ENCODE measurements at regions not wholly inside any gene's neighbourhood (a gene's known extent, or its start where the extent isn't known, plus 50 kb on each side); places are given as distances from the start of the nearest gene placed in this dataset.

DNA sequence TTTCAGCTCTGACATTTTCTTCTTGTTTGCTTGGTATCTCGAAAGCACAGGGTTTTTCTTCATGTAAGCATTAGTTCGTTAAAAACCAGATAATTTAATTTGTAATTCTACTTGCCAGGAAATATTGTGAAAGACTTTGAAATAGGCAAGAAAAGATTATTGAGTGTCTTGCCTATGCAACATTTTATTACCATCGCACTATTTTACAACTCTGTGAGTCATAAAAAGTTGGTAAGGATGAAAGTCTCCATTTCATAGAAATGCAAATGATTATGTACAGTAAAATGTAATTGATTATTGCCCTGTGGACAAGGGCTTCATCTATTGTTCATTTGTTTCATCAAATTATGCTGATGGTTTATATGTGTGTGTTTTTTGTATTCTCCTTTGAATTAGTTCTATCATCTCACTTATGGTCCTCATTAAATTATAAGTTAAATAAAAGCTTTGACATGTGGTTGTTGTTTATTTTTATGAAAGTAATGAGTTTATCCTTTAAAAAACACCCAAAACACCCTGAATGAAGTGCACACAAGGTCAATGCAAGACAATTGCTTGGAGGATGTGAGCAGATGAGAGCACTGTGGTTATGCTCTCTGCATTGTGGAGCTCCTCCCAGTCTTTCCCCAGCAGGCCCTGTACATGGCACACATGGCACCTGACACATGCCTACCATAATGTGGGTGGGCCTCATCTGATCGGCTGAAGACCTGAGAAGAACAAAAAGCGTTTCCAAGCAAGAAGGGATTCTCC is 230.8 kb downstream of the CXCL12 start:
- TF ChIP-seq, protein P1, sequence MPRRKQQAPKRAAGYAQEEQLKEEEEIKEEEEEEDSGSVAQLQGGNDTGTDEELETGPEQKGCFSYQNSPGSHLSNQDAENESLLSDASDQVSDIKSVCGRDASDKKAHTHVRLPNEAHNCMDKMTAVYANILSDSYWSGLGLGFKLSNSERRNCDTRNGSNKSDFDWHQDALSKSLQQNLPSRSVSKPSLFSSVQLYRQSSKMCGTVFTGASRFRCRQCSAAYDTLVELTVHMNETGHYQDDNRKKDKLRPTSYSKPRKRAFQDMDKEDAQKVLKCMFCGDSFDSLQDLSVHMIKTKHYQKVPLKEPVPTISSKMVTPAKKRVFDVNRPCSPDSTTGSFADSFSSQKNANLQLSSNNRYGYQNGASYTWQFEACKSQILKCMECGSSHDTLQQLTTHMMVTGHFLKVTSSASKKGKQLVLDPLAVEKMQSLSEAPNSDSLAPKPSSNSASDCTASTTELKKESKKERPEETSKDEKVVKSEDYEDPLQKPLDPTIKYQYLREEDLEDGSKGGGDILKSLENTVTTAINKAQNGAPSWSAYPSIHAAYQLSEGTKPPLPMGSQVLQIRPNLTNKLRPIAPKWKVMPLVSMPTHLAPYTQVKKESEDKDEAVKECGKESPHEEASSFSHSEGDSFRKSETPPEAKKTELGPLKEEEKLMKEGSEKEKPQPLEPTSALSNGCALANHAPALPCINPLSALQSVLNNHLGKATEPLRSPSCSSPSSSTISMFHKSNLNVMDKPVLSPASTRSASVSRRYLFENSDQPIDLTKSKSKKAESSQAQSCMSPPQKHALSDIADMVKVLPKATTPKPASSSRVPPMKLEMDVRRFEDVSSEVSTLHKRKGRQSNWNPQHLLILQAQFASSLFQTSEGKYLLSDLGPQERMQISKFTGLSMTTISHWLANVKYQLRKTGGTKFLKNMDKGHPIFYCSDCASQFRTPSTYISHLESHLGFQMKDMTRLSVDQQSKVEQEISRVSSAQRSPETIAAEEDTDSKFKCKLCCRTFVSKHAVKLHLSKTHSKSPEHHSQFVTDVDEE (CRISPR knock-in tag; IDR thresholded peaks at IDR 0.05): no peak
- TF ChIP-seq ZFP30 (CRISPR knock-in tag; IDR thresholded peaks at IDR 0.05): no peak
- no peak for TF ChIP-seq TOX (CRISPR knock-in tag; IDR thresholded peaks at IDR 0.05; ENCODE audit: borderline replicate concordance)
- TF ChIP-seq ZNF70 (CRISPR knock-in tag; IDR thresholded peaks at IDR 0.05): no peak
- TF ChIP-seq PATZ1 (CRISPR knock-in tag; IDR thresholded peaks at IDR 0.05; ENCODE audit: borderline replicate concordance): no peak
- TF ChIP-seq ZNF565 (CRISPR knock-in tag; conservative IDR thresholded peaks at IDR 0.05; ENCODE audit: low read depth): no peak
- no peak for TF ChIP-seq ZNF8 (CRISPR knock-in tag; IDR thresholded peaks at IDR 0.05)
- no peak for TF ChIP-seq PPARA (CRISPR knock-in tag; IDR thresholded peaks at IDR 0.05; ENCODE audit: borderline replicate concordance)
- no peak for TF ChIP-seq ZC3H10 (CRISPR knock-in tag; IDR thresholded peaks at IDR 0.05)
- no peak for TF ChIP-seq SNAI2 (CRISPR knock-in tag; IDR thresholded peaks at IDR 0.05)
- TF ChIP-seq CSDC2 (CRISPR knock-in tag; IDR thresholded peaks at IDR 0.05): no peak
- TF ChIP-seq RARB (CRISPR knock-in tag; IDR thresholded peaks at IDR 0.05): no peak
- no peak for TF ChIP-seq ARNTL (CRISPR knock-in tag; IDR thresholded peaks at IDR 0.05; ENCODE audit: borderline replicate concordance, low read depth)
- TF ChIP-seq POU6F1 (CRISPR knock-in tag; IDR thresholded peaks at IDR 0.05; ENCODE audit: borderline replicate concordance, low read depth): no peak
- no peak for ATAC-seq

DNA sequence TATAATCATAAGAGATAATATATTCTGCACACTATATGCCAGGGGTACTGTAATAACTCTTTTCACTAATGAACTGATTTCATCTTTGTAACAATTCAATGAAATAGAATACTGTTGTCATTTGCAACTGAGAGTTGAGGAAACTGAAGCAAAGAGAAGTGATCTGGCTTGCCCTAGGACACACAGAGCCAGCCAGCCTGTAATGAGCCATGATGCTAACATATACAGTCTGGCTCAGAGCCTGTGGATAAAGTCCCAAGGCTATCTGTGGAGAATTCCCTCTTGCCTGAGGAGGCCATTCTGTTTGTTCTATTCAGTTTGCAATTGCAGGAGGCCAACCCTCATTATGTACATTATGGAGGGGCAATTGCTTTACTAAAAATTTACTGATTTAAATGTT is 241.3 kb downstream of the CXCL12 start:
- no peak for ATAC-seq
- TF ChIP-seq OSR1 (CRISPR knock-in tag; IDR thresholded peaks at IDR 0.05) (no peak), BACH2 (CRISPR knock-in tag; IDR thresholded peaks at IDR 0.05; ENCODE audit: borderline replicate concordance) (no peak), ZNF565 (CRISPR knock-in tag; conservative IDR thresholded peaks at IDR 0.05; ENCODE audit: low read depth) (no peak), SNAI2 (CRISPR knock-in tag; IDR thresholded peaks at IDR 0.05) (no peak), GLIS3 (CRISPR knock-in tag; IDR thresholded peaks at IDR 0.05) (no peak), ZC3H10 (CRISPR knock-in tag; IDR thresholded peaks at IDR 0.05) (no peak), ZFP30 (CRISPR knock-in tag; IDR thresholded peaks at IDR 0.05) (no peak), ZFP3 (CRISPR knock-in tag; IDR thresholded peaks at IDR 0.05) (no peak), ZNF8 (CRISPR knock-in tag; IDR thresholded peaks at IDR 0.05) (no peak), TOX (CRISPR knock-in tag; IDR thresholded peaks at IDR 0.05; ENCODE audit: borderline replicate concordance) (no peak), ISL1 (CRISPR knock-in tag; IDR thresholded peaks at IDR 0.05) (no peak), PPARA (CRISPR knock-in tag; IDR thresholded peaks at IDR 0.05; ENCODE audit: borderline replicate concordance) (no peak), RARB (CRISPR knock-in tag; IDR thresholded peaks at IDR 0.05) (no peak), CSDC2 (CRISPR knock-in tag; IDR thresholded peaks at IDR 0.05) (no peak), ZNF70 (CRISPR knock-in tag; IDR thresholded peaks at IDR 0.05) (no peak), ESRRG (CRISPR knock-in tag; IDR thresholded peaks at IDR 0.05) (no peak), TCF4 (CRISPR knock-in tag; IDR thresholded peaks at IDR 0.05; ENCODE audit: borderline replicate concordance) (no peak)
- TF ChIP-seq, protein P2, sequence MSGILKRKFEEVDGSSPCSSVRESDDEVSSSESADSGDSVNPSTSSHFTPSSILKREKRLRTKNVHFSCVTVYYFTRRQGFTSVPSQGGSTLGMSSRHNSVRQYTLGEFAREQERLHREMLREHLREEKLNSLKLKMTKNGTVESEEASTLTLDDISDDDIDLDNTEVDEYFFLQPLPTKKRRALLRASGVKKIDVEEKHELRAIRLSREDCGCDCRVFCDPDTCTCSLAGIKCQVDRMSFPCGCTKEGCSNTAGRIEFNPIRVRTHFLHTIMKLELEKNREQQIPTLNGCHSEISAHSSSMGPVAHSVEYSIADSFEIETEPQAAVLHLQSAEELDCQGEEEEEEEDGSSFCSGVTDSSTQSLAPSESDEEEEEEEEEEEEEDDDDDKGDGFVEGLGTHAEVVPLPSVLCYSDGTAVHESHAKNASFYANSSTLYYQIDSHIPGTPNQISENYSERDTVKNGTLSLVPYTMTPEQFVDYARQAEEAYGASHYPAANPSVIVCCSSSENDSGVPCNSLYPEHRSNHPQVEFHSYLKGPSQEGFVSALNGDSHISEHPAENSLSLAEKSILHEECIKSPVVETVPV (CRISPR knock-in tag; IDR thresholded peaks at IDR 0.05): no peak

Measured in SK-N-SH treated with all-trans-retinoic acid at 6 μM for 48 hours (cell line).